HepG2 (cell line): ENCODE measurements at regions not wholly inside any gene's neighbourhood (a gene's known extent, or its start where the extent isn't known, plus 50 kb on each side); places are given as distances from the start of the nearest gene placed in this dataset.

Experiments
- DR1 ChIP-seq: sonication (generic); formaldehyde crosslinking; IDR thresholded peaks from 2 replicates; pipeline ENCODE4 v1.8.0; 2021; ENCODE audit warnings: mild to moderate bottlenecking, missing genetic modification reagents, inconsistent platforms
- HDAC1 ChIP-seq: sonication (generic); formaldehyde crosslinking; IDR thresholded peaks from 2 replicates; pipeline ENCODE4 v1.5.1; 2020; ENCODE audit warnings: mild to moderate bottlenecking, missing genetic modification reagents
- HDAC2 ChIP-seq: sonication (generic); formaldehyde crosslinking; IDR thresholded peaks from 2 replicates; pipeline ENCODE4 v1.4.0; 2020; ENCODE audit warnings: missing genetic modification reagents
- HNRNPL ChIP-seq: fragments of 200-400 bp; formaldehyde crosslinking; IDR thresholded peaks from 2 replicates; pipeline ENCODE4 v1.6.1; 2017; ENCODE audit warnings: mild to moderate bottlenecking, low read depth, low read length
- HOXA5 ChIP-seq: sonication (generic); formaldehyde crosslinking; IDR thresholded peaks from 2 replicates; pipeline ENCODE4 v1.4.0; 2020; ENCODE audit warnings: missing genetic modification reagents
- KDM1A ChIP-seq: IDR thresholded peaks from 2 replicates; pipeline ENCODE4 v1.6.1; 2016; ENCODE audit warnings: missing compliant biosample characterization
- KLF16 ChIP-seq, 2 experiments: sonication (generic) in 1 of 2; formaldehyde crosslinking in 1 of 2; IDR thresholded peaks; 2 replicates each; pipeline versions ENCODE4 v1.6.1 to v1.8.0; 2016 to 2023; ENCODE audit warnings: missing genetic modification reagents in 2 of 2, missing compliant biosample characterization in 1 of 2
- MBD4 ChIP-seq: IDR thresholded peaks from 2 replicates; pipeline ENCODE4 v1.6.1; 2012; ENCODE audit warnings: low read length, inconsistent platforms, borderline replicate concordance
- MEIS1 ChIP-seq: sonication (generic); formaldehyde crosslinking; IDR thresholded peaks from 2 replicates; pipeline ENCODE4 v1.9.0; 2021; ENCODE audit warnings: mild to moderate bottlenecking, missing genetic modification reagents, moderate library complexity, borderline replicate concordance
- NFKBIZ ChIP-seq: IDR thresholded peaks from 2 replicates; pipeline ENCODE4 v1.6.1; 2018; ENCODE audit warnings: missing genetic modification reagents, missing compliant biosample characterization
- NR2C2 ChIP-seq: sonication (generic); formaldehyde crosslinking; IDR thresholded peaks from 2 replicates; pipeline ENCODE4 v1.4.0; 2020; ENCODE audit warnings: missing genetic modification reagents, mild to moderate bottlenecking, moderate library complexity, borderline replicate concordance
- ONECUT2 ChIP-seq: sonication (generic); formaldehyde crosslinking; IDR thresholded peaks from 2 replicates; pipeline ENCODE4 v1.4.0; 2020; ENCODE audit warnings: missing genetic modification reagents
- RORA ChIP-seq: sonication (generic); formaldehyde crosslinking; IDR thresholded peaks from 2 replicates; pipeline ENCODE4 v1.5.0; 2020; ENCODE audit warnings: mild to moderate bottlenecking, missing genetic modification reagents, moderate library complexity
- SMARCE1 ChIP-seq: fragments of 450-650 bp; IDR thresholded peaks from 2 replicates; pipeline ENCODE4 v1.6.1; 2017; ENCODE audit warnings: borderline replicate concordance
- STAG1 ChIP-seq: sonication (generic); formaldehyde crosslinking; IDR thresholded peaks from 2 replicates; pipeline ENCODE4 v1.4.0; 2020; ENCODE audit warnings: missing genetic modification reagents
- TBX2 ChIP-seq: sonication (generic); formaldehyde crosslinking; IDR thresholded peaks from 2 replicates; pipeline ENCODE4 v1.5.0; 2020; ENCODE audit warnings: missing genetic modification reagents, mild to moderate bottlenecking, borderline replicate concordance
- YEATS2 ChIP-seq: sonication (generic); formaldehyde crosslinking; IDR thresholded peaks from 2 replicates; pipeline ENCODE4 v1.4.0; 2020; ENCODE audit warnings: missing genetic modification reagents, borderline replicate concordance
- ZFP36L1 ChIP-seq: sonication (generic); formaldehyde crosslinking; IDR thresholded peaks from 2 replicates; pipeline ENCODE4 v1.8.0; 2022; ENCODE audit warnings: mild to moderate bottlenecking, missing genetic modification reagents, moderate library complexity
- ZMYM3 ChIP-seq: sonication (generic); formaldehyde crosslinking; IDR thresholded peaks from 2 replicates; pipeline ENCODE4 v1.5.1; 2020; ENCODE audit warnings: mild to moderate bottlenecking, missing genetic modification reagents
- ZNF557 ChIP-seq: sonication (generic); formaldehyde crosslinking; IDR thresholded peaks from 2 replicates; pipeline ENCODE4 v1.4.0; 2020; ENCODE audit warnings: missing genetic modification reagents
- ZNF816 ChIP-seq: sonication (generic); formaldehyde crosslinking; IDR thresholded peaks from 2 replicates; pipeline ENCODE4 v1.8.0; 2022; ENCODE audit warnings: missing genetic modification reagents, mild to moderate bottlenecking, borderline replicate concordance
- TF ChIP-seq, protein P1 (sequence below): IDR thresholded peaks from 2 replicates; pipeline ENCODE4 v1.4.0; 2020; ENCODE audit warnings: mild to moderate bottlenecking, missing genetic modification reagents
- TF ChIP-seq, protein P2 (sequence below): sonication (generic); formaldehyde crosslinking; IDR thresholded peaks from 2 replicates; pipeline ENCODE4 v1.5.1; 2020; ENCODE audit warnings: mild to moderate bottlenecking, moderate library complexity, missing genetic modification reagents
- TF ChIP-seq, protein P3 (sequence below): sonication (generic); formaldehyde crosslinking; IDR thresholded peaks from 2 replicates; pipeline ENCODE4 v1.4.0; 2020; ENCODE audit warnings: missing genetic modification reagents

DNA sequence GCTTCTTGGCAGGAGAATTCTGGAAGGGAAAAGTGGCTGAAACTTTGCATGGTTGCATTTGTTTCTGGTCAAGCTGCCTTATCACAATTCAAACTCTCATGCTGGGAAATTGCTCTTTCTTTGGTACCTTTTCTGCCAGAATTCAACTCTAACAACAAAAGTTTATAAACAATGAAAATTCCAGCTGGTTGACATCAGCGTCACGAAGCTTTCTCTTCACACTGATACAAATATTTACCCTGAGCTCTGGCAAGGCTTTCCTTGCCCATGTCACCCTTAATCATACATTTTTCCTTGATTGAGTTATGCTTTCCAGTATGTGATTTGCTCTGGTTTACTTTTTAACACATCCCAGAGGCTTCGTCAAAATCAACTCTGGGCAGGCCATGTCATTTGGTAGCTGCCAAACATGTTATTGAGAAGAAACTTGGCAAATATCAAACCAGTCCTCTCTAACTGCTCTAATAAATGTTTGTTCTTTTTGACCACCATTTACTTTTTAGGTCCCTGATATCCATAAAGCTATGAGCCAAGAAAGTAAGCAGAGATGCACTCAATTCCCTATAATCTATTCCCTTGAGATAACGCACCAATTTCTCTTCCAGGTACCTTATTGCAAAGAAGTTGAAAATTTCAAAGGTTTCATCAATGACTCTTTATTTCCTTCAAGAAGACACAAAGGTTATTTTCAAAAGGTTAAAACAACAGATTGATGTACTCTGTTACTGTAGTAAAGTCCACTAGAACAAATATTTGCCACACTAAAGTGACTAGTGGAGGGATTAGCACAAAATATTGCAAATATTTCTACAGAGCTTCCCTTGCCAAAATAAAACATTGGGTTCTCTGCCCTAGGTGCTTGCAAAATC lies 1241.1 kb upstream of the ZEB2 start (continued):
- TF ChIP-seq HOXA5 (CRISPR knock-in tag) = peak; percentile 60; the same call in 1 of the 2 replicates
- 0 out of 2 replicates have a peak, but pooled peaks have one; percentile 85 for TF ChIP-seq KDM1A (CRISPR knock-in tag)
- peak; percentile 74; the same call in 1 of the 2 replicates for TF ChIP-seq NFKBIZ (CRISPR knock-in tag)
- TF ChIP-seq MEIS1 (CRISPR knock-in tag) = peak; percentile 27; the same call in 1 of the 2 replicates
- TF ChIP-seq HNRNPL = 0 out of 2 replicates have a peak, but pooled peaks have one; percentile 26
- peak; percentile 43; the same call in 1 of the 2 replicates for TF ChIP-seq ZNF557 (CRISPR knock-in tag)
- TF ChIP-seq STAG1 (CRISPR knock-in tag) = peak; percentile 44; the same call in 1 of the 2 replicates
- peak; percentile 39; the same call in 1 of the 2 replicates for TF ChIP-seq YEATS2 (CRISPR knock-in tag)
- TF ChIP-seq TBX2 (CRISPR knock-in tag) = peak; percentile 94
- TF ChIP-seq, protein P1, sequence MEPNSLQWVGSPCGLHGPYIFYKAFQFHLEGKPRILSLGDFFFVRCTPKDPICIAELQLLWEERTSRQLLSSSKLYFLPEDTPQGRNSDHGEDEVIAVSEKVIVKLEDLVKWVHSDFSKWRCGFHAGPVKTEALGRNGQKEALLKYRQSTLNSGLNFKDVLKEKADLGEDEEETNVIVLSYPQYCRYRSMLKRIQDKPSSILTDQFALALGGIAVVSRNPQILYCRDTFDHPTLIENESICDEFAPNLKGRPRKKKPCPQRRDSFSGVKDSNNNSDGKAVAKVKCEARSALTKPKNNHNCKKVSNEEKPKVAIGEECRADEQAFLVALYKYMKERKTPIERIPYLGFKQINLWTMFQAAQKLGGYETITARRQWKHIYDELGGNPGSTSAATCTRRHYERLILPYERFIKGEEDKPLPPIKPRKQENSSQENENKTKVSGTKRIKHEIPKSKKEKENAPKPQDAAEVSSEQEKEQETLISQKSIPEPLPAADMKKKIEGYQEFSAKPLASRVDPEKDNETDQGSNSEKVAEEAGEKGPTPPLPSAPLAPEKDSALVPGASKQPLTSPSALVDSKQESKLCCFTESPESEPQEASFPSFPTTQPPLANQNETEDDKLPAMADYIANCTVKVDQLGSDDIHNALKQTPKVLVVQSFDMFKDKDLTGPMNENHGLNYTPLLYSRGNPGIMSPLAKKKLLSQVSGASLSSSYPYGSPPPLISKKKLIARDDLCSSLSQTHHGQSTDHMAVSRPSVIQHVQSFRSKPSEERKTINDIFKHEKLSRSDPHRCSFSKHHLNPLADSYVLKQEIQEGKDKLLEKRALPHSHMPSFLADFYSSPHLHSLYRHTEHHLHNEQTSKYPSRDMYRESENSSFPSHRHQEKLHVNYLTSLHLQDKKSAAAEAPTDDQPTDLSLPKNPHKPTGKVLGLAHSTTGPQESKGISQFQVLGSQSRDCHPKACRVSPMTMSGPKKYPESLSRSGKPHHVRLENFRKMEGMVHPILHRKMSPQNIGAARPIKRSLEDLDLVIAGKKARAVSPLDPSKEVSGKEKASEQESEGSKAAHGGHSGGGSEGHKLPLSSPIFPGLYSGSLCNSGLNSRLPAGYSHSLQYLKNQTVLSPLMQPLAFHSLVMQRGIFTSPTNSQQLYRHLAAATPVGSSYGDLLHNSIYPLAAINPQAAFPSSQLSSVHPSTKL (CRISPR knock-in tag) = peak; percentile 98
- TF ChIP-seq, protein P2, sequence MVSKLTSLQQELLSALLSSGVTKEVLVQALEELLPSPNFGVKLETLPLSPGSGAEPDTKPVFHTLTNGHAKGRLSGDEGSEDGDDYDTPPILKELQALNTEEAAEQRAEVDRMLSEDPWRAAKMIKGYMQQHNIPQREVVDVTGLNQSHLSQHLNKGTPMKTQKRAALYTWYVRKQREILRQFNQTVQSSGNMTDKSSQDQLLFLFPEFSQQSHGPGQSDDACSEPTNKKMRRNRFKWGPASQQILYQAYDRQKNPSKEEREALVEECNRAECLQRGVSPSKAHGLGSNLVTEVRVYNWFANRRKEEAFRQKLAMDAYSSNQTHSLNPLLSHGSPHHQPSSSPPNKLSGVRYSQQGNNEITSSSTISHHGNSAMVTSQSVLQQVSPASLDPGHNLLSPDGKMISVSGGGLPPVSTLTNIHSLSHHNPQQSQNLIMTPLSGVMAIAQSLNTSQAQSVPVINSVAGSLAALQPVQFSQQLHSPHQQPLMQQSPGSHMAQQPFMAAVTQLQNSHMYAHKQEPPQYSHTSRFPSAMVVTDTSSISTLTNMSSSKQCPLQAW (CRISPR knock-in tag) = peak; percentile 72
- peak; percentile 87 for TF ChIP-seq MBD4
- TF ChIP-seq SMARCE1 = peak; percentile 83; the same call in 1 of the 2 replicates
- TF ChIP-seq, protein P3, sequence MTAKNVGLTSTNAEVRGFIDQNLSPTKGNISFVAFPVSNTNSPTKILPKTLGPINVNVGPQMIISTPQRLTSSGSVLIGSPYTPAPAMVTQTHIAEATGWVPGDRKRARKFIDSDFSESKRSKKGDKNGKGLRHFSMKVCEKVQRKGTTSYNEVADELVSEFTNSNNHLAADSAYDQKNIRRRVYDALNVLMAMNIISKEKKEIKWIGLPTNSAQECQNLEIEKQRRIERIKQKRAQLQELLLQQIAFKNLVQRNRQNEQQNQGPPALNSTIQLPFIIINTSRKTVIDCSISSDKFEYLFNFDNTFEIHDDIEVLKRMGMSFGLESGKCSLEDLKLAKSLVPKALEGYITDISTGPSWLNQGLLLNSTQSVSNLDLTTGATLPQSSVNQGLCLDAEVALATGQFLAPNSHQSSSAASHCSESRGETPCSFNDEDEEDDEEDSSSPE (CRISPR knock-in tag) = peak; percentile 39; the same call in 1 of the 2 replicates
- TF ChIP-seq ONECUT2 (CRISPR knock-in tag) = 0 out of 2 replicates have a peak, but pooled peaks have one; percentile 11
- TF ChIP-seq DR1 (CRISPR knock-in tag) = no peak
- TF ChIP-seq HDAC1 (CRISPR knock-in tag) = peak; percentile 79
- TF ChIP-seq ZFP36L1 (CRISPR knock-in tag) = peak; percentile 71; the same call in 1 of the 2 replicates
- no peak for TF ChIP-seq ZMYM3 (CRISPR knock-in tag)
- TF ChIP-seq RORA (CRISPR knock-in tag) = 0 out of 2 replicates have a peak, but pooled peaks have one; percentile 63
- TF ChIP-seq HDAC2 (CRISPR knock-in tag) = peak; percentile 90
- peak; percentile 63; the same call in 1 of the 2 replicates for TF ChIP-seq NR2C2 (CRISPR knock-in tag)
- peak in 1 of 2 experiments; percentile 64; a peak in 2 of 4 replicates for TF ChIP-seq KLF16 (CRISPR knock-in tag; IDR thresholded peaks at IDR 0.05)
- 0 out of 2 replicates have a peak, but pooled peaks have one; percentile 45 for TF ChIP-seq ZNF816
